ENCODE measurements at regions not wholly inside any gene's neighbourhood (a gene's known extent, or its start where the extent isn't known, plus 50 kb on each side); places are given as distances from the start of the nearest gene placed in this dataset.

- TF ChIP-seq ZBTB1 (tag by site-specific recombination; IDR thresholded peaks at IDR 0.05) (peak; percentile 48; the same call in 1 of the 2 replicates), ZNF558 (tag by site-specific recombination; IDR thresholded peaks at IDR 0.05) (peak; percentile 73), ZNF184 (tag by site-specific recombination; IDR thresholded peaks at IDR 0.05) (peak; percentile 80; the same call in 1 of the 2 replicates), ZNF707 (tag by site-specific recombination; IDR thresholded peaks at IDR 0.05) (no peak), ZNF335 (tag by site-specific recombination; conservative IDR thresholded peaks at IDR 0.05) (peak; percentile 31; the same call in 1 of the 2 replicates), GFI1B (tag by site-specific recombination; IDR thresholded peaks at IDR 0.05) (peak; percentile 81), ZBTB7A (tag by site-specific recombination; IDR thresholded peaks at IDR 0.05; ENCODE audit: low read depth) (no peak), ZNF157 (tag by site-specific recombination; IDR thresholded peaks at IDR 0.05) (no peak), ZSCAN18 (tag by site-specific recombination; IDR thresholded peaks at IDR 0.05) (no peak), KLF7 (tag by site-specific recombination; IDR thresholded peaks at IDR 0.05; ENCODE audit: borderline replicate concordance) (peak; percentile 79; the same call in 1 of the 2 replicates), ZNF169 (tag by site-specific recombination; IDR thresholded peaks at IDR 0.05) (no peak), KLF1 (tag by site-specific recombination; IDR thresholded peaks at IDR 0.05) (peak; percentile 55; the same call in 1 of the 2 replicates), BCL11A (tag by site-specific recombination; IDR thresholded peaks at IDR 0.05; ENCODE audit: low read depth) (peak; percentile 94), YY2 (tag by site-specific recombination; IDR thresholded peaks at IDR 0.05) (no peak), ZNF654 (tag by site-specific recombination; IDR thresholded peaks at IDR 0.05; ENCODE audit: low read depth) (no peak), ZNF341 (tag by site-specific recombination; IDR thresholded peaks at IDR 0.05; ENCODE audit: low read depth) (peak; percentile 41; the same call in 1 of the 2 replicates), ZNF48 (tag by site-specific recombination; IDR thresholded peaks at IDR 0.05) (no peak), ZNF391 (tag by site-specific recombination; IDR thresholded peaks at IDR 0.05; ENCODE audit: borderline replicate concordance, low read depth) (peak; percentile 82; the same call in 1 of the 2 replicates), TRIM28 (IDR thresholded peaks at IDR 0.05; ENCODE audit: borderline replicate concordance, low read length) (peak; percentile 83; the same call in 1 of the 2 replicates), ZNF404 (tag by site-specific recombination; IDR thresholded peaks at IDR 0.05) (no peak), ZNF473 (tag by site-specific recombination; IDR thresholded peaks at IDR 0.05) (no peak), ZNF223 (tag by site-specific recombination; IDR thresholded peaks at IDR 0.05) (no peak), ZNF791 (tag by site-specific recombination; IDR thresholded peaks at IDR 0.05) (no peak), ZNF174 (tag by site-specific recombination; IDR thresholded peaks at IDR 0.05) (no peak), HOXD13 (CRISPR knock-in tag; IDR thresholded peaks at IDR 0.05; ENCODE audit: borderline replicate concordance) (peak; percentile 99), ZNF248 (tag by site-specific recombination; IDR thresholded peaks at IDR 0.05) (no peak)
- TF ChIP-seq, protein P1, sequence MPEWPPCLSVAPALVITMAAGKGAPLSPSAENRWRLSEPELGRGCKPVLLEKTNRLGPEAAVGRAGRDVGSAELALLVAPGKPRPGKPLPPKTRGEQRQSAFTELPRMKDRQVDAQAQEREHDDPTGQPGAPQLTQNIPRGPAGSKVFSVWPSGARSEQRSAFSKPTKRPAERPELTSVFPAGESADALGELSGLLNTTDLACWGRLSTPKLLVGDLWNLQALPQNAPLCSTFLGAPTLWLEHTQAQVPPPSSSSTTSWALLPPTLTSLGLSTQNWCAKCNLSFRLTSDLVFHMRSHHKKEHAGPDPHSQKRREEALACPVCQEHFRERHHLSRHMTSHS (tag by site-specific recombination; IDR thresholded peaks at IDR 0.05) = peak; percentile 89; the same call in 1 of the 2 replicates
- TF ChIP-seq, protein P2, sequence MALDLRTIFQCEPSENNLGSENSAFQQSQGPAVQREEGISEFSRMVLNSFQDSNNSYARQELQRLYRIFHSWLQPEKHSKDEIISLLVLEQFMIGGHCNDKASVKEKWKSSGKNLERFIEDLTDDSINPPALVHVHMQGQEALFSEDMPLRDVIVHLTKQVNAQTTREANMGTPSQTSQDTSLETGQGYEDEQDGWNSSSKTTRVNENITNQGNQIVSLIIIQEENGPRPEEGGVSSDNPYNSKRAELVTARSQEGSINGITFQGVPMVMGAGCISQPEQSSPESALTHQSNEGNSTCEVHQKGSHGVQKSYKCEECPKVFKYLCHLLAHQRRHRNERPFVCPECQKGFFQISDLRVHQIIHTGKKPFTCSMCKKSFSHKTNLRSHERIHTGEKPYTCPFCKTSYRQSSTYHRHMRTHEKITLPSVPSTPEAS (tag by site-specific recombination; IDR thresholded peaks at IDR 0.05) = peak; percentile 50
- TF ChIP-seq, protein P3, sequence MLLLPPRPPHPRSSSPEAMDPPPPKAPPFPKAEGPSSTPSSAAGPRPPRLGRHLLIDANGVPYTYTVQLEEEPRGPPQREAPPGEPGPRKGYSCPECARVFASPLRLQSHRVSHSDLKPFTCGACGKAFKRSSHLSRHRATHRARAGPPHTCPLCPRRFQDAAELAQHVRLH (tag by site-specific recombination; IDR thresholded peaks at IDR 0.05) = peak; percentile 89
- TF ChIP-seq, protein P4, sequence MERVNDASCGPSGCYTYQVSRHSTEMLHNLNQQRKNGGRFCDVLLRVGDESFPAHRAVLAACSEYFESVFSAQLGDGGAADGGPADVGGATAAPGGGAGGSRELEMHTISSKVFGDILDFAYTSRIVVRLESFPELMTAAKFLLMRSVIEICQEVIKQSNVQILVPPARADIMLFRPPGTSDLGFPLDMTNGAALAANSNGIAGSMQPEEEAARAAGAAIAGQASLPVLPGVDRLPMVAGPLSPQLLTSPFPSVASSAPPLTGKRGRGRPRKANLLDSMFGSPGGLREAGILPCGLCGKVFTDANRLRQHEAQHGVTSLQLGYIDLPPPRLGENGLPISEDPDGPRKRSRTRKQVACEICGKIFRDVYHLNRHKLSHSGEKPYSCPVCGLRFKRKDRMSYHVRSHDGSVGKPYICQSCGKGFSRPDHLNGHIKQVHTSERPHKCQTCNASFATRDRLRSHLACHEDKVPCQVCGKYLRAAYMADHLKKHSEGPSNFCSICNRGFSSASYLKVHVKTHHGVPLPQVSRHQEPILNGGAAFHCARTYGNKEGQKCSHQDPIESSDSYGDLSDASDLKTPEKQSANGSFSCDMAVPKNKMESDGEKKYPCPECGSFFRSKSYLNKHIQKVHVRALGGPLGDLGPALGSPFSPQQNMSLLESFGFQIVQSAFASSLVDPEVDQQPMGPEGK (tag by site-specific recombination; IDR thresholded peaks at IDR 0.05) = peak; percentile 49; the same call in 1 of the 2 replicates
- TF ChIP-seq, protein P5, sequence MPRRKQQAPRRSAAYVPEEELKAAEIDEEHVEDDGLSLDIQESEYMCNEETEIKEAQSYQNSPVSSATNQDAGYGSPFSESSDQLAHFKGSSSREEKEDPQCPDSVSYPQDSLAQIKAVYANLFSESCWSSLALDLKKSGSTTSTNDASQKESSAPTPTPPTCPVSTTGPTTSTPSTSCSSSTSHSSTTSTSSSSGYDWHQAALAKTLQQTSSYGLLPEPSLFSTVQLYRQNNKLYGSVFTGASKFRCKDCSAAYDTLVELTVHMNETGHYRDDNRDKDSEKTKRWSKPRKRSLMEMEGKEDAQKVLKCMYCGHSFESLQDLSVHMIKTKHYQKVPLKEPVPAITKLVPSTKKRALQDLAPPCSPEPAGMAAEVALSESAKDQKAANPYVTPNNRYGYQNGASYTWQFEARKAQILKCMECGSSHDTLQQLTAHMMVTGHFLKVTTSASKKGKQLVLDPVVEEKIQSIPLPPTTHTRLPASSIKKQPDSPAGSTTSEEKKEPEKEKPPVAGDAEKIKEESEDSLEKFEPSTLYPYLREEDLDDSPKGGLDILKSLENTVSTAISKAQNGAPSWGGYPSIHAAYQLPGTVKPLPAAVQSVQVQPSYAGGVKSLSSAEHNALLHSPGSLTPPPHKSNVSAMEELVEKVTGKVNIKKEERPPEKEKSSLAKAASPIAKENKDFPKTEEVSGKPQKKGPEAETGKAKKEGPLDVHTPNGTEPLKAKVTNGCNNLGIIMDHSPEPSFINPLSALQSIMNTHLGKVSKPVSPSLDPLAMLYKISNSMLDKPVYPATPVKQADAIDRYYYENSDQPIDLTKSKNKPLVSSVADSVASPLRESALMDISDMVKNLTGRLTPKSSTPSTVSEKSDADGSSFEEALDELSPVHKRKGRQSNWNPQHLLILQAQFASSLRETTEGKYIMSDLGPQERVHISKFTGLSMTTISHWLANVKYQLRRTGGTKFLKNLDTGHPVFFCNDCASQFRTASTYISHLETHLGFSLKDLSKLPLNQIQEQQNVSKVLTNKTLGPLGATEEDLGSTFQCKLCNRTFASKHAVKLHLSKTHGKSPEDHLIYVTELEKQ (tag by site-specific recombination; IDR thresholded peaks at IDR 0.05; ENCODE audit: borderline replicate concordance) = peak; percentile 97
Observed at GRCh38 chr7:51606601-51607154, 290.1 kb upstream of the COBL start (continued).

All from HEK293 (cell line).